Keratinocyte (primary cell): ENCODE measurements at regions not wholly inside any gene's neighbourhood (a gene's known extent, or its start where the extent isn't known, plus 50 kb on each side); places are given as distances from the start of the nearest gene placed in this dataset.

ENCODE experiments used
- DNase-seq: peaks from one replicate; pipeline ENCODE4 v3.0.0-alpha.2; 2011; ENCODE audit warnings: low read depth, missing footprints, low spot score
- FAIRE-seq: peaks from 2 replicates; lab custom pipeline; 2011; peaks lifted over from hg19 to GRCh38; lab: Jason Lieb, UNC
- H2AFZ ChIP-seq: 2 replicates; pipeline ENCODE4 v1.6.0; 2012; ENCODE audit warnings: low read length, control low read depth, inconsistent platforms; ENCODE audit not compliant: control insufficient read depth
- H3K27ac ChIP-seq: 2 replicates; pipeline ENCODE4 v1.5.1; 2011; ENCODE audit warnings: low read length; ENCODE audit not compliant: control insufficient read depth, insufficient read depth
- H3K27me3 ChIP-seq: 3 replicates; pipeline ENCODE4 v1.6.0; 2011; ENCODE audit warnings: low read length; ENCODE audit not compliant: control insufficient read depth, insufficient read depth; ENCODE audit errors: extremely low read depth
- H3K36me3 ChIP-seq, 2 experiments: 2 replicates in 1 of 2; 3 replicates in 1 of 2; pipeline ENCODE4 v1.5.1; 2011; ENCODE audit warnings: low read length in 2 of 2, mild to moderate bottlenecking in 1 of 2; ENCODE audit not compliant: control insufficient read depth in 2 of 2, insufficient read depth in 2 of 2; ENCODE audit errors: extremely low read depth in 1 of 2
- H3K4me1 ChIP-seq: 3 replicates; pipeline ENCODE4 v1.5.1; 2011; ENCODE audit warnings: low read length; ENCODE audit not compliant: control insufficient read depth, insufficient read depth; ENCODE audit errors: extremely low read depth
- H3K4me2 ChIP-seq: 3 replicates; pipeline ENCODE4 v1.6.0; 2011; ENCODE audit warnings: low read depth, low read length; ENCODE audit not compliant: control insufficient read depth, insufficient read depth; ENCODE audit errors: extremely low read depth
- H3K4me3 ChIP-seq, 3 experiments: fragments of 200-600 bp in 1 of 3; sonication (generic) in 1 of 3; 2 replicates in 2 of 3; 3 replicates in 1 of 3; pipeline ENCODE4 v1.5.1; 2011 to 2016; ENCODE audit warnings: low read length in 3 of 3, mild to moderate bottlenecking in 3 of 3, control low read depth in 2 of 3, inconsistent platforms in 1 of 3, low read depth in 1 of 3, mixed read lengths in 1 of 3, mixed run types in 1 of 3, moderate library complexity in 1 of 3; ENCODE audit not compliant: control insufficient read depth in 2 of 3, insufficient read depth in 2 of 3; ENCODE audit errors: extremely low read depth in 1 of 3
- H3K79me2 ChIP-seq: 2 replicates; pipeline ENCODE4 v1.6.0; 2012; ENCODE audit warnings: low read length; ENCODE audit not compliant: control insufficient read depth, insufficient read depth
- H3K9ac ChIP-seq: 3 replicates; pipeline ENCODE4 v1.6.0; 2011; ENCODE audit warnings: low read length; ENCODE audit not compliant: control insufficient read depth, insufficient read depth; ENCODE audit errors: extremely low read depth
- H3K9me1 ChIP-seq: 3 replicates; pipeline ENCODE4 v1.6.0; 2011; ENCODE audit warnings: low read length; ENCODE audit not compliant: control insufficient read depth, insufficient read depth; ENCODE audit errors: extremely low read depth
- H3K9me3 ChIP-seq: 2 replicates; pipeline ENCODE4 v1.5.1; 2012; ENCODE audit warnings: low read depth, low read length; ENCODE audit not compliant: control insufficient read depth
- H4K20me1 ChIP-seq: 3 replicates; pipeline ENCODE4 v1.6.0; 2011; ENCODE audit warnings: low read length; ENCODE audit not compliant: control insufficient read depth, insufficient read depth; ENCODE audit errors: extremely low read depth
- EZH2 ChIP-seq: IDR thresholded peaks from one replicate; pipeline ENCODE4 v1.6.1; 2012; ENCODE audit warnings: inconsistent platforms, mild to moderate bottlenecking, low read length, moderate library complexity
- dilution Hi-C: fragments of 300-500 bp; cut with MboI; formaldehyde crosslinking; loops from one replicate; pipeline ENCODE4 v1.7.0; 2020; ENCODE audit warnings: low sequenced_read_pairs; ENCODE audit not compliant: extremely low pct_ligation_motif_present
- TF ChIP-seq, protein P1 (sequence below), 3 experiments: IDR thresholded peaks in 1 of 3; conservative IDR thresholded peaks in 1 of 3; optimal IDR thresholded peaks in 1 of 3; 2 replicates in 2 of 3; 3 replicates in 1 of 3; pipeline versions ENCODE3 to v1.5.1; 2011; ENCODE audit warnings: low read length in 3 of 3, mild to moderate bottlenecking in 3 of 3, moderate library complexity in 2 of 3, control low read depth in 1 of 3, inconsistent platforms in 1 of 3; ENCODE audit not compliant: insufficient read depth in 2 of 3; ENCODE audit errors: extremely low read depth in 1 of 3

DNA sequence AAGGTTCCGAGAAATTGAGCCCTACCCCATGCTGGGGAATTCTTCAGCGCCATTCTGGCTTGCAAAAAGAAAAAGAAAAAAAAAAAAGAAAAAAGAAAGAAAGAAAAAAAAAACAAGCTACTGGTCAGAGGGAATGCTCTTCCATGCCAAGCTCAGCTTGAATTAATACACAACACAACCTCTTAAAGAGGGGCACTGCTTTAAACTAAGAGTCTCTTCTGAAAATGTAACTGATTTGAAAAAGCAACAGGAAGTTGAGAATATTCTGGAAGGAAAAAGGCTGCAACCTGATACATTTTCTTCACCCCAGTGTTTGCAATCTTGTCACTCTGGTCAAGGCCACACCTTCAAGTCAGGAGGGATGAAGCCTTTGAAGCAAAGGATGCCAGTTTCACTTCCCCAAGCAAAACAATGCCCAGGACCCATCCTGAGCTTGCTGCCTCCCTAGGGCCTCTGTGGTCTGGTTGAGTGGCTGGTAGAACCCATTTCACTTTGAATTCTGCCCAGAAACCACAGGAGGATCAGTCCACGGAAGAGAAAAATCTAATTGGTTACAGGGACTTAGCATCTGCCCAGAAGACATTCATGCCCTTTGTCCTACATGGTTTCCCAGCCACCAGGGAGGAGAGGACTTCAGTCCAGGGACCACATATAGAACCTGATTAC, 389.7 kb downstream of the SOX9 start:
- Histone ChIP-seq H3K4me1 (peaks cover 5% of the 10 kb centered on the region), H3K79me2 (peaks cover 95% of the 10 kb centered on the region), H3K9me3 (no peaks in the 10 kb centered on the region), H3K9ac (no peak overlapping the region), H3K27me3 (no peaks in the 10 kb centered on the region), H2AFZ (no peak overlapping the region), H3K9me1 (peaks cover under 1% of the 10 kb centered on the region), H4K20me1 (peaks cover 25% of the 10 kb centered on the region), H3K27ac (no peak overlapping the region), H3K4me2 (no peak overlapping the region), H3K36me3 (no peaks in the 10 kb centered on the region), H3K4me3 (no peak overlapping the region)
- TF ChIP-seq, protein P1, sequence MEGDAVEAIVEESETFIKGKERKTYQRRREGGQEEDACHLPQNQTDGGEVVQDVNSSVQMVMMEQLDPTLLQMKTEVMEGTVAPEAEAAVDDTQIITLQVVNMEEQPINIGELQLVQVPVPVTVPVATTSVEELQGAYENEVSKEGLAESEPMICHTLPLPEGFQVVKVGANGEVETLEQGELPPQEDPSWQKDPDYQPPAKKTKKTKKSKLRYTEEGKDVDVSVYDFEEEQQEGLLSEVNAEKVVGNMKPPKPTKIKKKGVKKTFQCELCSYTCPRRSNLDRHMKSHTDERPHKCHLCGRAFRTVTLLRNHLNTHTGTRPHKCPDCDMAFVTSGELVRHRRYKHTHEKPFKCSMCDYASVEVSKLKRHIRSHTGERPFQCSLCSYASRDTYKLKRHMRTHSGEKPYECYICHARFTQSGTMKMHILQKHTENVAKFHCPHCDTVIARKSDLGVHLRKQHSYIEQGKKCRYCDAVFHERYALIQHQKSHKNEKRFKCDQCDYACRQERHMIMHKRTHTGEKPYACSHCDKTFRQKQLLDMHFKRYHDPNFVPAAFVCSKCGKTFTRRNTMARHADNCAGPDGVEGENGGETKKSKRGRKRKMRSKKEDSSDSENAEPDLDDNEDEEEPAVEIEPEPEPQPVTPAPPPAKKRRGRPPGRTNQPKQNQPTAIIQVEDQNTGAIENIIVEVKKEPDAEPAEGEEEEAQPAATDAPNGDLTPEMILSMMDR (optimal IDR thresholded peaks at IDR 0.05 in 1 of 3, IDR thresholded peaks at IDR 0.05 in 1 of 3, conservative IDR thresholded peaks at IDR 0.05 in 1 of 3; ENCODE audit: extremely low read depth in 1 of 3, insufficient read depth in 2 of 3, low read length in 3 of 3), result no peak
- TF ChIP-seq EZH2, result no peak
- DNase-seq, result no peak
- no peak for FAIRE-seq
- dilution Hi-C loops, result no loop called here

DNA sequence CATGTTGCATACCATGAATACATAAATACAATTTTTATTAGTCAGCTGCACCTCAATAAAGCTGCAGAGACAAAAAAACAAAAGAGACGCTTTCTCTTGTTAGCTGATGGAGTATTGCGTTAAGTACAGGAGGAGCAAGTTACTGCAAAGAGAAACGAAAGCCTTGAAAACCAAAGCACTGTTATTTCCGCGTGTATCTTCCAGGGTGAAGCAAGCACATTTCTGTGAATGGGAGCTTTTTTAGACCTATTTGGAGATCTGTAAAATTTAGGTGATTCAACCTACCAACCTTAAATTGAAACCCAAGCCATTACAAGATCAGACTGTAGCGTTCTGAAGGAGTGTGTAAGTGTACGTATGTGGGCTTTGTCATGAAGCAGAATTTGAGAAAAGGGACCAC, 390.4 kb downstream of the SOX9 start:
- H3K4me2 ChIP-seq, result no peak overlapping the region

GRCh38 chr17:72511874-72512273, 391.1 kb downstream of the SOX9 start:
- H3K79me2 ChIP-seq, result peaks cover 97% of the 10 kb centered on the region
- dilution Hi-C loops, result no loop called here

More for the DNA sequence above, 390.4 kb downstream of the SOX9 start:
- FAIRE-seq (no peak), DNase-seq (no peak)
- Histone ChIP-seq H3K9ac (no peak overlapping the region), H3K27me3 (no peaks in the 10 kb centered on the region), H3K4me1 (peaks cover 11% of the 10 kb centered on the region), H3K36me3 (no peaks in the 10 kb centered on the region), H3K9me3 (no peaks in the 10 kb centered on the region), H3K9me1 (peaks cover 5% of the 10 kb centered on the region), H3K27ac (no peak overlapping the region), H3K79me2 (peaks cover 97% of the 10 kb centered on the region), H4K20me1 (peaks cover 30% of the 10 kb centered on the region), H3K4me3 (no peak overlapping the region), H2AFZ (no peak overlapping the region)
- dilution Hi-C loops, result no loop called here
- TF ChIP-seq EZH2, result no peak

More at GRCh38 chr17:72511874-72512273, 391.1 kb downstream of the SOX9 start:
- Histone ChIP-seq H3K9me1 (peaks cover 6% of the 10 kb centered on the region), H3K36me3 (no peaks in the 10 kb centered on the region), H4K20me1 (peaks cover 36% of the 10 kb centered on the region), H2AFZ (no peak overlapping the region), H3K4me3 (no peak overlapping the region), H3K4me1 (peaks cover 12% of the 10 kb centered on the region), H3K9me3 (no peaks in the 10 kb centered on the region), H3K4me2 (no peak overlapping the region), H3K9ac (no peak overlapping the region), H3K27ac (no peak overlapping the region), H3K27me3 (no peaks in the 10 kb centered on the region)
- no peak for FAIRE-seq
- TF ChIP-seq EZH2, result no peak
- TF ChIP-seq, protein P1 (optimal IDR thresholded peaks at IDR 0.05 in 1 of 3, IDR thresholded peaks at IDR 0.05 in 1 of 3, conservative IDR thresholded peaks at IDR 0.05 in 1 of 3; ENCODE audit: extremely low read depth in 1 of 3, insufficient read depth in 2 of 3, low read length in 3 of 3), result no peak
- no peak for DNase-seq
